IMR-90 (cell line): ENCODE measurements at regions not wholly inside any gene's neighbourhood (a gene's known extent, or its start where the extent isn't known, plus 50 kb on each side); places are given as distances from the start of the nearest gene placed in this dataset.

Experiments used
- ATAC-seq: fragments of 200-7000 bp; cut with Tn5 transposase; 2 replicates; pipeline ENCODE4 v1.9.1; 2020; ENCODE audit warnings: low read depth, mild to moderate bottlenecking, moderate library complexity
- BruUV-seq: library from RNA; stranded (reverse); fragments of 400-500 nt; replicated peaks from 2 replicates; lab custom pipeline; 2021; lab: Mats Ljungman, UMichigan
- CTCF ChIA-PET: fragments of 300-600 bp; formaldehyde crosslinking; extraction: SDS; loops from one replicate; lab custom pipeline; 2021; ENCODE audit warnings: antibody characterized with exemption; lab: Yijun Ruan, JAX
- POLR2A ChIA-PET: fragments of 300-600 bp; sonication (Branson Sonifier 250); formaldehyde crosslinking; loops from one replicate; lab custom pipeline; 2022; ENCODE audit warnings: antibody characterized with exemption; ENCODE audit not compliant: unreplicated experiment; lab: Charles Lee
- DNase-seq: peaks from one replicate; pipeline ENCODE4 v3.0.0; 2013
- H2AFZ ChIP-seq: replicated peaks from 2 replicates; pipeline ENCODE3; 2013; ENCODE audit warnings: low read length, mild to moderate bottlenecking; ENCODE audit not compliant: poor library complexity
- H2AK5ac ChIP-seq: 2 replicates; pipeline ENCODE4 v1.6.1; 2013; ENCODE audit warnings: low read depth, low read length, inconsistent platforms
- H2AK9ac ChIP-seq: replicated peaks from 2 replicates; pipeline ENCODE3; 2013; ENCODE audit warnings: mild to moderate bottlenecking, low read depth, low read length, moderate library complexity; ENCODE audit not compliant: poor library complexity
- H2BK120ac ChIP-seq: 2 replicates; pipeline ENCODE4 v1.6.1; 2013; ENCODE audit warnings: low read depth, low read length, inconsistent platforms
- H2BK15ac ChIP-seq: 3 replicates; pipeline ENCODE4 v1.6.1; 2013; ENCODE audit warnings: low read depth, low read length, inconsistent platforms
- H2BK20ac ChIP-seq: 2 replicates; pipeline ENCODE4 v1.6.1; 2013; ENCODE audit warnings: low read depth, mild to moderate bottlenecking, inconsistent platforms, low read length, moderate library complexity
- H2BK5ac ChIP-seq: 2 replicates; pipeline ENCODE4 v1.6.1; 2013; ENCODE audit warnings: mild to moderate bottlenecking, low read depth, low read length, inconsistent platforms; ENCODE audit not compliant: poor library complexity, severe bottlenecking
- H3K14ac ChIP-seq: replicated peaks from 2 replicates; pipeline ENCODE4 v1.6.1; 2013; ENCODE audit warnings: low read depth, low read length, inconsistent platforms
- H3K18ac ChIP-seq: 2 replicates; pipeline ENCODE4 v1.6.1; 2013; ENCODE audit warnings: low read depth, low read length, control low read depth
- H3K23ac ChIP-seq: 2 replicates; pipeline ENCODE4 v1.6.1; 2013; ENCODE audit warnings: low read depth, low read length, inconsistent platforms
- H3K27ac ChIP-seq: 2 replicates; pipeline ENCODE4 v1.5.1; 2013; ENCODE audit warnings: mild to moderate bottlenecking, control low read depth, low read length; ENCODE audit not compliant: insufficient read depth
- H3K27me3 ChIP-seq: 2 replicates; pipeline ENCODE4 v1.6.1; 2013; ENCODE audit warnings: low read length; ENCODE audit not compliant: control insufficient read depth, insufficient read depth
- H3K36me3 ChIP-seq: 2 replicates; pipeline ENCODE4 v1.6.1; 2013; ENCODE audit warnings: low read length, mixed read lengths; ENCODE audit not compliant: control insufficient read depth, insufficient read depth
- H3K4ac ChIP-seq: 2 replicates; pipeline ENCODE4 v1.6.1; 2013; ENCODE audit warnings: low read depth, low read length, inconsistent platforms
- H3K4me1 ChIP-seq: 2 replicates; pipeline ENCODE4 v1.6.1; 2013; ENCODE audit warnings: low read length, mixed read lengths; ENCODE audit not compliant: control insufficient read depth, insufficient read depth
- H3K4me2 ChIP-seq: 2 replicates; pipeline ENCODE4 v1.6.1; 2013; ENCODE audit warnings: low read depth, mild to moderate bottlenecking, control low read depth, low read length, moderate library complexity
- H3K4me3 ChIP-seq: 2 replicates; pipeline ENCODE4 v1.5.1; 2013; ENCODE audit warnings: low read depth, mild to moderate bottlenecking, control low read depth, low read length, moderate library complexity; ENCODE audit not compliant: insufficient read depth
- H3K56ac ChIP-seq: 2 replicates; pipeline ENCODE4 v1.6.1; 2013; ENCODE audit warnings: low read length, inconsistent platforms; ENCODE audit not compliant: insufficient read depth; ENCODE audit errors: extremely low read depth
- H3K79me1 ChIP-seq, 2 experiments: 2 replicates each; pipeline ENCODE4 v1.6.1; 2013; ENCODE audit warnings: low read length in 2 of 2, inconsistent platforms in 1 of 2, low read depth in 1 of 2
- H3K9ac ChIP-seq: 2 replicates; pipeline ENCODE4 v1.6.1; 2013; ENCODE audit warnings: low read depth, low read length, control low read depth
- H3K9me1 ChIP-seq: 2 replicates; pipeline ENCODE4 v1.6.1; 2013; ENCODE audit warnings: low read length, inconsistent platforms; ENCODE audit not compliant: insufficient read depth
- H3K9me3 ChIP-seq: 2 replicates; pipeline ENCODE4 v1.6.1; 2013; ENCODE audit warnings: low read length; ENCODE audit not compliant: control insufficient read depth, insufficient read depth
- H4K20me1 ChIP-seq: 2 replicates; pipeline ENCODE4 v1.6.1; 2013; ENCODE audit warnings: low read length, inconsistent platforms; ENCODE audit not compliant: insufficient read depth
- H4K5ac ChIP-seq: 2 replicates; pipeline ENCODE4 v1.6.1; 2013; ENCODE audit warnings: mild to moderate bottlenecking, low read depth, low read length, control low read depth
- H4K8ac ChIP-seq, 2 experiments: 2 replicates each; pipeline ENCODE4 v1.6.1; 2013; ENCODE audit warnings: low read depth in 2 of 2, low read length in 2 of 2, control low read depth in 1 of 2, inconsistent platforms in 1 of 2
- H4K91ac ChIP-seq: 2 replicates; pipeline ENCODE4 v1.6.1; 2013; ENCODE audit warnings: low read depth, low read length, inconsistent platforms; ENCODE audit not compliant: insufficient read depth
- CEBPB ChIP-seq: IDR thresholded peaks from 2 replicates; pipeline ENCODE4 v1.6.1; 2012; ENCODE audit warnings: low read depth, low read length, improper control_type of control experiment
- MAFK ChIP-seq: IDR thresholded peaks from 2 replicates; pipeline ENCODE4 v1.6.1; 2012; ENCODE audit warnings: low read depth, low read length, improper control_type of control experiment
- MXI1 ChIP-seq: IDR thresholded peaks from 2 replicates; pipeline ENCODE4 v1.6.1; 2012; ENCODE audit warnings: low read depth, mild to moderate bottlenecking, low read length, moderate library complexity, borderline replicate concordance
- NFE2L2 ChIP-seq: fragments of 150-350 bp; IDR thresholded peaks from 2 replicates; pipeline ENCODE4 v1.6.1; 2016; ENCODE audit warnings: low read depth, mild to moderate bottlenecking, low read length
- RAD21 ChIP-seq: IDR thresholded peaks from 2 replicates; pipeline ENCODE4 v1.6.1; 2012; ENCODE audit warnings: low read length, improper control_type of control experiment
- RCOR1 ChIP-seq: IDR thresholded peaks from 2 replicates; pipeline ENCODE4 v1.6.1; 2012; ENCODE audit warnings: mild to moderate bottlenecking, low read length, improper control_type of control experiment; ENCODE audit not compliant: insufficient replicate concordance
- WGBS, 2 experiments: methylation state at CpG; one replicate each; pipeline versions ENCODE4 v1.1.5 to v1.1.7; 2013; ENCODE audit warnings: missing lambda C conversion rate in 2 of 2; ENCODE audit not compliant: insufficient read length in 1 of 2; ENCODE audit errors: extremely low coverage in 2 of 2; 5-methylcytosine and 5-hydroxymethylcytosine counted together
- dilution Hi-C: fragments of 300-500 bp; cut with HindIII; formaldehyde crosslinking; loops from one replicate; pipeline ENCODE4 v1.14.3; 2018; ENCODE audit warnings: low sequenced_read_pairs; ENCODE audit not compliant: unreplicated experiment
- in situ Hi-C: fragments of 300-500 bp; cut with MboI; formaldehyde crosslinking; loops from 3 replicates; pipeline ENCODE4 v1.14.3; 2019; ENCODE audit warnings: low sequenced_read_pairs, inconsistent platforms, mixed read lengths
- intact Hi-C: fragments of 100-400 bp; cut with micrococcal nuclease; formaldehyde crosslinking; loops from 2 replicates; pipeline ENCODE4 v1.10.0; 2022
- TF ChIP-seq, protein P1 (sequence below): fragments of 150-350 bp; IDR thresholded peaks from 2 replicates; pipeline ENCODE4 v1.6.1; 2017; ENCODE audit warnings: mild to moderate bottlenecking, antibody characterized with exemption, low read length, low read depth

DNA sequence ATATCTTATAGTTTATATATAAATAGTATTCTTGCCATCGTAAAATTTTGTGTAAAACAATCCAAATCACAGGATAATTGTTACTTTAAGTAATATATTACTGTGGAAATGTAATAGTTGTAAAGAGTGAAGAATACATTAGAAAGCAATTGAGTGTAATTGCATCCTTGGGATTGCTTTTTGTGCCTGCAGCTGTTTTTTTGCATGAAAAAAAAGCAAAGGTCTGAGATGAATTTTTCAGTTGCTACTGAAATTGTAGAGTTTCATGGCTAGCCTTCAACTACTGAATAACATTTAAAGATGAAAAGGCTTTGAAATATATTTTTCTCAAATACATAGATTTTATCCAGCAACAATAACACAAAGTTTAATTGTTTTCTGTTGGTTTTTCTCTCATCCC, 232.0 kb upstream of the FAM174A start:
- dilution Hi-C loops: no loop called here
- no peak overlapping the region for H2BK5ac ChIP-seq
- ATAC-seq (no peak), DNase-seq (no peak)
- no peak overlapping the region for H3K27ac ChIP-seq
- CTCF ChIA-PET: interaction anchor here (0.6 kb wide), 1 partner anchor 9 kb away, joined by 4 read pairs; no protein-coding TSS in a partner anchor
- TF ChIP-seq MXI1 (no peak), RCOR1 (no peak), MAFK (no peak), NFE2L2 (no peak), RAD21 (no peak), CEBPB (no peak)
- TF ChIP-seq, protein P1, sequence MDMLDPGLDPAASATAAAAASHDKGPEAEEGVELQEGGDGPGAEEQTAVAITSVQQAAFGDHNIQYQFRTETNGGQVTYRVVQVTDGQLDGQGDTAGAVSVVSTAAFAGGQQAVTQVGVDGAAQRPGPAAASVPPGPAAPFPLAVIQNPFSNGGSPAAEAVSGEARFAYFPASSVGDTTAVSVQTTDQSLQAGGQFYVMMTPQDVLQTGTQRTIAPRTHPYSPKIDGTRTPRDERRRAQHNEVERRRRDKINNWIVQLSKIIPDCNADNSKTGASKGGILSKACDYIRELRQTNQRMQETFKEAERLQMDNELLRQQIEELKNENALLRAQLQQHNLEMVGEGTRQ: no peak
- H4K5ac ChIP-seq: no peak overlapping the region
- no peak overlapping the region for H3K18ac ChIP-seq
- no peak overlapping the region for H3K56ac ChIP-seq
- peaks cover 2% of the 10 kb centered on the region for H3K9me3 ChIP-seq
- no peak overlapping the region for H3K4me2 ChIP-seq
- H3K9ac ChIP-seq: no peak overlapping the region
- no peak overlapping the region for H2BK20ac ChIP-seq
- no peak overlapping the region for H4K91ac ChIP-seq
- no CpG with 5 or more reads among the region's 1 CpG for WGBS, 2 experiments
- H3K27me3 ChIP-seq: no peaks in the 10 kb centered on the region
- no peak overlapping the region for H3K4ac ChIP-seq
- no peaks in the 10 kb centered on the region for H3K79me1 ChIP-seq
- H3K14ac ChIP-seq: no peak overlapping the region
- no peak overlapping the region for H2AFZ ChIP-seq
- no peak overlapping the region for H2BK120ac ChIP-seq
- no peaks in the 10 kb centered on the region for H3K9me1 ChIP-seq
- no peaks in the 10 kb centered on the region for H3K4me1 ChIP-seq
- H4K20me1 ChIP-seq: no peaks in the 10 kb centered on the region
- in situ Hi-C loops: no loop called here
- H2AK9ac ChIP-seq: no peak overlapping the region
- intact Hi-C loops: no loop called here
- no peak overlapping the region for H2BK15ac ChIP-seq
- BruUV-seq: no TSS peak
- POLR2A ChIA-PET: no interaction called here
- no peak overlapping the region for H4K8ac ChIP-seq
- H3K23ac ChIP-seq: no peak overlapping the region
- no peaks in the 10 kb centered on the region for H3K36me3 ChIP-seq
- no peak overlapping the region for H3K4me3 ChIP-seq
- H2AK5ac ChIP-seq: no peak overlapping the region
